NCI-H146 treated with DMSO at 0.1 percent for 48 hours (cell line): ENCODE measurements at regions not wholly inside any gene's neighbourhood (a gene's known extent, or its start where the extent isn't known, plus 50 kb on each side); places are given as distances from the start of the nearest gene placed in this dataset.
"Not testable (repeated sequence)": the region's sequence is repeated elsewhere in the genome, so short reads cannot be mapped to it uniquely, and the experiment has no call there.

Experiments
- DNase-seq: peaks from one replicate; lab custom pipeline; 2025; ENCODE audit not compliant: unreplicated experiment; lab: John Stamatoyannopoulos, UW

- no peak for DNase-seq
Observed at GRCh38 chr1:101474039-101474665, 237.3 kb downstream of the S1PR1 start.

- no peak for DNase-seq
Observed at GRCh38 chr1:101476541-101476940, 239.7 kb downstream of the S1PR1 start.

- no peak for DNase-seq
Observed at GRCh38 chr1:101479945-101480344, 243.1 kb downstream of the S1PR1 start.

- no peak for DNase-seq
Observed at GRCh38 chr1:101482306-101482705, 245.5 kb downstream of the S1PR1 start.

GRCh38 chr1:101483982-101484688, 247.3 kb downstream of the S1PR1 start:
- no peak for DNase-seq

GRCh38 chr1:101484689-101485338, 248.0 kb downstream of the S1PR1 start:
- no peak for DNase-seq

GRCh38 chr1:101485712-101486111, 248.9 kb downstream of the S1PR1 start:
- DNase-seq, result no peak

- not testable (repeated sequence) for DNase-seq
Observed at GRCh38 chr1:101492144-101492543, 255.3 kb downstream of the S1PR1 start.

- DNase-seq, result not testable (repeated sequence)
Observed at GRCh38 chr1:101493920-101494319, 257.1 kb downstream of the S1PR1 start.

- no peak for DNase-seq
Observed at GRCh38 chr1:101496109-101496508, 259.3 kb downstream of the S1PR1 start.

- DNase-seq, result no peak
Observed at GRCh38 chr1:101497881-101498559, 261.2 kb downstream of the S1PR1 start.

- DNase-seq, result not testable (repeated sequence)
Observed at GRCh38 chr1:101504106-101504505, 267.3 kb downstream of the S1PR1 start.

- not testable (repeated sequence) for DNase-seq
Observed at GRCh38 chr1:101505240-101505639, 268.4 kb downstream of the S1PR1 start.

GRCh38 chr1:101506541-101507164, 269.8 kb downstream of the S1PR1 start:
- DNase-seq, result no peak

- DNase-seq, result no peak
Observed at GRCh38 chr1:101507547-101507971, 270.7 kb downstream of the S1PR1 start.

- DNase-seq, result no peak
Observed at GRCh38 chr1:101508913-101509312, 272.1 kb downstream of the S1PR1 start.

- no peak for DNase-seq
Observed at GRCh38 chr1:101509370-101509769, 272.6 kb downstream of the S1PR1 start.

- DNase-seq, result no peak
Observed at GRCh38 chr1:101511202-101511891, 274.5 kb downstream of the S1PR1 start.

GRCh38 chr1:101520302-101520701, 283.5 kb downstream of the S1PR1 start:
- DNase-seq, result no peak

- no peak for DNase-seq
Observed at GRCh38 chr1:101522486-101522885, 285.7 kb downstream of the S1PR1 start.

- DNase-seq, result no peak
Observed at GRCh38 chr1:101526813-101527212, 290.0 kb downstream of the S1PR1 start.
